ENCODE measurements at regions not wholly inside any gene's neighbourhood (a gene's known extent, or its start where the extent isn't known, plus 50 kb on each side); places are given as distances from the start of the nearest gene placed in this dataset.

- TF ChIP-seq NR2F2 (IDR thresholded peaks at IDR 0.05) (no peak), SP1 (IDR thresholded peaks at IDR 0.05) (no peak), REST (IDR thresholded peaks at IDR 0.05) (no peak), YY1 (IDR thresholded peaks at IDR 0.05) (no peak), JUND (IDR thresholded peaks at IDR 0.05) (no peak), MAX (IDR thresholded peaks at IDR 0.05) (no peak), FOXA2 (IDR thresholded peaks at IDR 0.05) (no peak), RXRA (IDR thresholded peaks at IDR 0.05) (no peak), GABPA (IDR thresholded peaks at IDR 0.05 in 1 of 2, conservative IDR thresholded peaks at IDR 0.05 in 1 of 2) (no peak), EGR1 (IDR thresholded peaks at IDR 0.05; ENCODE audit: low read depth in 2 of 2) (no peak)
- TF ChIP-seq, protein P1, sequence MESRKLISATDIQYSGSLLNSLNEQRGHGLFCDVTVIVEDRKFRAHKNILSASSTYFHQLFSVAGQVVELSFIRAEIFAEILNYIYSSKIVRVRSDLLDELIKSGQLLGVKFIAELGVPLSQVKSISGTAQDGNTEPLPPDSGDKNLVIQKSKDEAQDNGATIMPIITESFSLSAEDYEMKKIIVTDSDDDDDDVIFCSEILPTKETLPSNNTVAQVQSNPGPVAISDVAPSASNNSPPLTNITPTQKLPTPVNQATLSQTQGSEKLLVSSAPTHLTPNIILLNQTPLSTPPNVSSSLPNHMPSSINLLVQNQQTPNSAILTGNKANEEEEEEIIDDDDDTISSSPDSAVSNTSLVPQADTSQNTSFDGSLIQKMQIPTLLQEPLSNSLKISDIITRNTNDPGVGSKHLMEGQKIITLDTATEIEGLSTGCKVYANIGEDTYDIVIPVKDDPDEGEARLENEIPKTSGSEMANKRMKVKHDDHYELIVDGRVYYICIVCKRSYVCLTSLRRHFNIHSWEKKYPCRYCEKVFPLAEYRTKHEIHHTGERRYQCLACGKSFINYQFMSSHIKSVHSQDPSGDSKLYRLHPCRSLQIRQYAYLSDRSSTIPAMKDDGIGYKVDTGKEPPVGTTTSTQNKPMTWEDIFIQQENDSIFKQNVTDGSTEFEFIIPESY (IDR thresholded peaks at IDR 0.05): no peak
- TF ChIP-seq, protein P2, sequence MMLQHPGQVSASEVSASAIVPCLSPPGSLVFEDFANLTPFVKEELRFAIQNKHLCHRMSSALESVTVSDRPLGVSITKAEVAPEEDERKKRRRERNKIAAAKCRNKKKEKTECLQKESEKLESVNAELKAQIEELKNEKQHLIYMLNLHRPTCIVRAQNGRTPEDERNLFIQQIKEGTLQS (IDR thresholded peaks at IDR 0.05): no peak
- Histone ChIP-seq H3K36me3 (ENCODE audit: control insufficient read depth in 4 of 4, insufficient read depth in 3 of 4, low read depth in 1 of 4, low read length in 3 of 4) (no peaks in the 10 kb centered on the region), H3K27me3 (ENCODE audit: control insufficient read depth in 4 of 4, insufficient read depth in 4 of 4, low read length in 3 of 4) (no peaks in the 10 kb centered on the region), H3K27ac (ENCODE audit: low read depth in 1 of 2, low read length in 2 of 2) (no peak overlapping the region), H3K4me1 (ENCODE audit: control insufficient read depth in 4 of 4, insufficient read depth in 4 of 4, low read length in 3 of 4) (no peaks in the 10 kb centered on the region), H3K9ac (ENCODE audit: low read depth in 1 of 2, low read length in 2 of 2) (no peak overlapping the region), H3K9me3 (ENCODE audit: control insufficient read depth in 4 of 4, low read length in 3 of 4) (peaks cover 0 to 13% (median under 1%) of the 10 kb centered on the region in 4 donors), H3K4me3 (ENCODE audit: low read depth in 1 of 3, low read length in 3 of 3) (no peak overlapping the region)
- 92% methylated on average over 1 of the region's 1 CpG for WGBS
- DNase-seq (ENCODE audit: low spot score): no peak
These were observed 270.4 kb upstream of the TARS1 start for GRCh38 chr5:33170411-33170810.

- Histone ChIP-seq H3K9ac (ENCODE audit: low read depth in 1 of 2, low read length in 2 of 2) (no peak overlapping the region), H3K27ac (ENCODE audit: low read depth in 1 of 2, low read length in 2 of 2) (no peak overlapping the region), H3K4me3 (ENCODE audit: low read depth in 1 of 3, low read length in 3 of 3) (no peak overlapping the region), H3K36me3 (ENCODE audit: control insufficient read depth in 4 of 4, insufficient read depth in 3 of 4, low read depth in 1 of 4, low read length in 3 of 4) (no peaks in the 10 kb centered on the region), H3K9me3 (ENCODE audit: control insufficient read depth in 4 of 4, low read length in 3 of 4) (peaks cover 0 to 10% (median under 1%) of the 10 kb centered on the region in 4 donors), H3K27me3 (ENCODE audit: control insufficient read depth in 4 of 4, insufficient read depth in 4 of 4, low read length in 3 of 4) (no peaks in the 10 kb centered on the region), H3K4me1 (ENCODE audit: control insufficient read depth in 4 of 4, insufficient read depth in 4 of 4, low read length in 3 of 4) (no peaks in the 10 kb centered on the region)
- whole genome bisulfite sequencing: 92% methylated on average over 5 of the region's 5 CpGs
- DNase-seq (ENCODE audit: low spot score): no peak
- TF ChIP-seq, protein P1 (IDR thresholded peaks at IDR 0.05): no peak
- no peak for TF ChIP-seq EGR1 (IDR thresholded peaks at IDR 0.05; ENCODE audit: low read depth in 2 of 2)
- TF ChIP-seq REST (IDR thresholded peaks at IDR 0.05): no peak
- TF ChIP-seq NR2F2 (IDR thresholded peaks at IDR 0.05): no peak
- TF ChIP-seq MAX (IDR thresholded peaks at IDR 0.05): no peak
- TF ChIP-seq SP1 (IDR thresholded peaks at IDR 0.05): no peak
- no peak for TF ChIP-seq GABPA (IDR thresholded peaks at IDR 0.05 in 1 of 2, conservative IDR thresholded peaks at IDR 0.05 in 1 of 2)
- TF ChIP-seq FOXA2 (IDR thresholded peaks at IDR 0.05): no peak
- no peak for TF ChIP-seq JUND (IDR thresholded peaks at IDR 0.05)
- TF ChIP-seq, protein P2 (IDR thresholded peaks at IDR 0.05): no peak
- no peak for TF ChIP-seq HNF4A (conservative IDR thresholded peaks at IDR 0.05)
- TF ChIP-seq RXRA (IDR thresholded peaks at IDR 0.05): no peak
- TF ChIP-seq, protein P3, sequence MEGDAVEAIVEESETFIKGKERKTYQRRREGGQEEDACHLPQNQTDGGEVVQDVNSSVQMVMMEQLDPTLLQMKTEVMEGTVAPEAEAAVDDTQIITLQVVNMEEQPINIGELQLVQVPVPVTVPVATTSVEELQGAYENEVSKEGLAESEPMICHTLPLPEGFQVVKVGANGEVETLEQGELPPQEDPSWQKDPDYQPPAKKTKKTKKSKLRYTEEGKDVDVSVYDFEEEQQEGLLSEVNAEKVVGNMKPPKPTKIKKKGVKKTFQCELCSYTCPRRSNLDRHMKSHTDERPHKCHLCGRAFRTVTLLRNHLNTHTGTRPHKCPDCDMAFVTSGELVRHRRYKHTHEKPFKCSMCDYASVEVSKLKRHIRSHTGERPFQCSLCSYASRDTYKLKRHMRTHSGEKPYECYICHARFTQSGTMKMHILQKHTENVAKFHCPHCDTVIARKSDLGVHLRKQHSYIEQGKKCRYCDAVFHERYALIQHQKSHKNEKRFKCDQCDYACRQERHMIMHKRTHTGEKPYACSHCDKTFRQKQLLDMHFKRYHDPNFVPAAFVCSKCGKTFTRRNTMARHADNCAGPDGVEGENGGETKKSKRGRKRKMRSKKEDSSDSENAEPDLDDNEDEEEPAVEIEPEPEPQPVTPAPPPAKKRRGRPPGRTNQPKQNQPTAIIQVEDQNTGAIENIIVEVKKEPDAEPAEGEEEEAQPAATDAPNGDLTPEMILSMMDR (IDR thresholded peaks at IDR 0.05; ENCODE audit: low read depth, low read length, missing input control): no peak
- TF ChIP-seq TAF1 (conservative IDR thresholded peaks at IDR 0.05): no peak
- no peak for TF ChIP-seq RAD21 (IDR thresholded peaks at IDR 0.05)
These were observed 266.4 kb upstream of the TARS1 start for GRCh38 chr5:33174383-33174782.
